MM.1S (cell line): ENCODE measurements at regions not wholly inside any gene's neighbourhood (a gene's known extent, or its start where the extent isn't known, plus 50 kb on each side); places are given as distances from the start of the nearest gene placed in this dataset.
A peak's percentile ranks its signal among the peaks of the same experiment; 100 is the strongest.

Experiments used
- DNase-seq: peaks from one replicate; pipeline ENCODE4 v3.0.0-alpha.2; 2015
- H2AFZ ChIP-seq: fragments of 300-600 bp; sonication (generic); 2 replicates; pipeline ENCODE4 v1.6.0; 2016; ENCODE audit warnings: antibody characterized with exemption, low read length
- H3F3A ChIP-seq: fragments of 300-600 bp; sonication (generic); 2 replicates; pipeline ENCODE4 v1.6.1; 2016; ENCODE audit warnings: mild to moderate bottlenecking, antibody characterized with exemption, low read length, moderate library complexity, mixed read lengths; ENCODE audit not compliant: insufficient read depth
- H3K27ac ChIP-seq: fragments of 300-600 bp; sonication (generic); 2 replicates; pipeline ENCODE4 v1.5.1; 2016; ENCODE audit warnings: mild to moderate bottlenecking, low read length
- H3K27me3 ChIP-seq: fragments of 300-600 bp; sonication (generic); replicated peaks from 2 replicates; pipeline ENCODE4 v1.6.0; 2016; ENCODE audit warnings: low read length; ENCODE audit not compliant: insufficient read depth
- H3K36me3 ChIP-seq: fragments of 300-600 bp; sonication (generic); replicated peaks from 2 replicates; pipeline ENCODE4 v1.6.1; 2016; ENCODE audit warnings: mild to moderate bottlenecking, low read length, mixed read lengths; ENCODE audit not compliant: insufficient read depth
- H3K4me1 ChIP-seq: fragments of 300-600 bp; sonication (generic); 2 replicates; pipeline ENCODE4 v1.6.1; 2016; ENCODE audit warnings: low read length, mixed read lengths
- H3K4me2 ChIP-seq: fragments of 300-600 bp; sonication (generic); 2 replicates; pipeline ENCODE4 v1.6.0; 2016; ENCODE audit warnings: low read depth, low read length
- H3K4me3 ChIP-seq: fragments of 300-600 bp; sonication (generic); 2 replicates; pipeline ENCODE4 v1.5.1; 2016; ENCODE audit warnings: low read length, mixed read lengths
- H3K79me2 ChIP-seq: fragments of 300-600 bp; sonication (generic); 2 replicates; pipeline ENCODE4 v1.6.1; 2016; ENCODE audit warnings: mixed run types, low read length, mixed read lengths
- H3K9ac ChIP-seq: fragments of 300-600 bp; sonication (generic); 2 replicates; pipeline ENCODE4 v1.6.1; 2016; ENCODE audit warnings: low read length, mixed read lengths
- H3K9me2 ChIP-seq: fragments of 300-600 bp; sonication (generic); replicated peaks from 2 replicates; pipeline ENCODE4 v1.6.1; 2016; ENCODE audit warnings: mild to moderate bottlenecking, low read length, mixed read lengths; ENCODE audit not compliant: insufficient read depth
- H3K9me3 ChIP-seq: fragments of 300-600 bp; sonication (generic); replicated peaks from 2 replicates; pipeline ENCODE4 v1.6.1; 2016; ENCODE audit warnings: mild to moderate bottlenecking, low read length, mixed read lengths; ENCODE audit not compliant: insufficient read depth
- H4K20me1 ChIP-seq: fragments of 300-600 bp; sonication (generic); 2 replicates; pipeline ENCODE4 v1.6.1; 2016; ENCODE audit warnings: mild to moderate bottlenecking, low read length, moderate library complexity, mixed read lengths; ENCODE audit not compliant: insufficient read depth
- EZH2 ChIP-seq: fragments of 300-600 bp; sonication (generic); optimal IDR thresholded peaks from 2 replicates; pipeline ENCODE3; 2017; ENCODE audit warnings: low read depth, mild to moderate bottlenecking, antibody characterized with exemption, low read length, mixed read lengths
- EZH2phosphoT487 ChIP-seq: fragments of 300-600 bp; sonication (generic); IDR thresholded peaks from 2 replicates; pipeline ENCODE4 v1.6.1; 2018; ENCODE audit warnings: antibody characterized with exemption, low read length
- TF ChIP-seq, protein P1 (sequence below): fragments of 300-600 bp; sonication (generic); IDR thresholded peaks from 2 replicates; pipeline ENCODE4 v1.5.1; 2016; ENCODE audit warnings: antibody characterized with exemption, low read length, mixed read lengths

DNA sequence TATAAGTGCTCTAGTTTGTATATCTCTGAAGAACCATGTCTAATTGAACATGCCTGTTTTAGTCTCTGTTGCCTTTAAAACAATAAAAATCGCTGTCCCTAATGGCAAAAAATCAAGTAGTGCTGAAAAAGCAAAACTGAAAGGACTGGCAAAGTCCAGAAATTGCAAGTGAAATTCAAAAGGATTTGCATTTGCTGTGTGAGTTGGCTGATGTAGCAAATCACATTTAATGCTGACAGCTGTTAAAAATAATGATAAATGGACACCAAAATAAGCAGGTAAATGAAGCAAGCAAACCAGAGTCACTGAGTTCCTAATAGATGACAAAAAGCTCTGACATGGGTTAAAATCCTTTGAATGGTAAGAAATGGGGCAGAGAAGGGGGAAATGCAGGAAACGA lies 874.1 kb downstream of the GRM8 start:
- 0 out of 2 replicates have a peak overlapping the region, but pooled peaks have one; percentile 7 for H2AFZ ChIP-seq
- peak overlapping the region; percentile 15; the same call in 1 of the 2 replicates for H3K4me3 ChIP-seq
- H3K79me2 ChIP-seq = no peaks in the 10 kb centered on the region
- DNase-seq = peak; percentile 90
- TF ChIP-seq, protein P1, sequence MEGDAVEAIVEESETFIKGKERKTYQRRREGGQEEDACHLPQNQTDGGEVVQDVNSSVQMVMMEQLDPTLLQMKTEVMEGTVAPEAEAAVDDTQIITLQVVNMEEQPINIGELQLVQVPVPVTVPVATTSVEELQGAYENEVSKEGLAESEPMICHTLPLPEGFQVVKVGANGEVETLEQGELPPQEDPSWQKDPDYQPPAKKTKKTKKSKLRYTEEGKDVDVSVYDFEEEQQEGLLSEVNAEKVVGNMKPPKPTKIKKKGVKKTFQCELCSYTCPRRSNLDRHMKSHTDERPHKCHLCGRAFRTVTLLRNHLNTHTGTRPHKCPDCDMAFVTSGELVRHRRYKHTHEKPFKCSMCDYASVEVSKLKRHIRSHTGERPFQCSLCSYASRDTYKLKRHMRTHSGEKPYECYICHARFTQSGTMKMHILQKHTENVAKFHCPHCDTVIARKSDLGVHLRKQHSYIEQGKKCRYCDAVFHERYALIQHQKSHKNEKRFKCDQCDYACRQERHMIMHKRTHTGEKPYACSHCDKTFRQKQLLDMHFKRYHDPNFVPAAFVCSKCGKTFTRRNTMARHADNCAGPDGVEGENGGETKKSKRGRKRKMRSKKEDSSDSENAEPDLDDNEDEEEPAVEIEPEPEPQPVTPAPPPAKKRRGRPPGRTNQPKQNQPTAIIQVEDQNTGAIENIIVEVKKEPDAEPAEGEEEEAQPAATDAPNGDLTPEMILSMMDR = no peak
- TF ChIP-seq EZH2 (no peak), EZH2phosphoT487 (no peak)
- H3F3A ChIP-seq = no peaks in the 10 kb centered on the region
- no peaks in the 10 kb centered on the region for H4K20me1 ChIP-seq
- no peaks in the 10 kb centered on the region for H3K27me3 ChIP-seq
- H3K9me2 ChIP-seq = no peaks in the 10 kb centered on the region
- peaks cover 11% of the 10 kb centered on the region for H3K4me1 ChIP-seq
- H3K27ac ChIP-seq = no peak overlapping the region
- peak overlapping the region; percentile 54 for H3K4me2 ChIP-seq
- no peaks in the 10 kb centered on the region for H3K9me3 ChIP-seq
- no peak overlapping the region for H3K9ac ChIP-seq
- no peaks in the 10 kb centered on the region for H3K36me3 ChIP-seq

DNA sequence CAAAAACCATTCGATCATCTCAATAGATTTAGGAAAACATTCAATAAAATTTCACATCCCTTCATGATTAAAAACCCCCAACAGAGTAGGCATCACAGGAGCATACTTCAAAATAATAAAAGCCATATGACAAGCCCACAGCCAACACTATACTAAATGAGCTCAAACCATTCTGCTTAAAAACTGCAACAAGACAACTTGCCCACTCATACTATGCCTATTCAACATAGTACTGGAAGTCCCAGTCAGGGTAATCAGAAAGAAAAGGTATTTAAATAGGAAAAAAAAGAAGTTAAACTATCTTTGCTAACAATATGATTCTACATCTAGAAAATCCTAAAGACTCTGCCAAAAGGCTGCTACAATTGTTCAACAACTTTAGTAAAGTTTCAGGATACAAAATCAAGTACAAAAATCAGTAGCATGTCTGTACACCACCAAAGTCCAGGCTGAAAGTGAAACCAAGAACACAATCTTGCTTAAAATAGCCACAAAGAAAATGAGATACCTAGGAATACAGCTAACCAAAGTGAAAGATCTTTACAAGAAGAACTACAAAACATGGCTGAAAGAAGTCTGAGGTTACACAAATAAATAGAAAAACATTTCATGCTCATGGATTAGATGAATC lies 882.6 kb downstream of the GRM8 start:
- Histone ChIP-seq H3K27me3 (no peaks in the 10 kb centered on the region), H3K4me2 (peak overlapping the region; percentile 57), H3K9me3 (no peaks in the 10 kb centered on the region), H3K79me2 (no peaks in the 10 kb centered on the region), H3F3A (peaks cover 14% of the 10 kb centered on the region), H3K4me1 (peaks cover 16% of the 10 kb centered on the region), H2AFZ (peak overlapping the region; percentile 8), H3K27ac (peak overlapping the region; percentile 48; the same call in 1 of the 2 replicates), H3K4me3 (peak overlapping the region; percentile 23; the same call in 1 of the 2 replicates), H4K20me1 (no peaks in the 10 kb centered on the region), H3K9ac (no peak overlapping the region), H3K9me2 (no peaks in the 10 kb centered on the region), H3K36me3 (no peaks in the 10 kb centered on the region)
- peak; percentile 92 for DNase-seq
- TF ChIP-seq, protein P1 = no peak
- TF ChIP-seq EZH2phosphoT487 = no peak
- TF ChIP-seq EZH2 = no peak

DNA sequence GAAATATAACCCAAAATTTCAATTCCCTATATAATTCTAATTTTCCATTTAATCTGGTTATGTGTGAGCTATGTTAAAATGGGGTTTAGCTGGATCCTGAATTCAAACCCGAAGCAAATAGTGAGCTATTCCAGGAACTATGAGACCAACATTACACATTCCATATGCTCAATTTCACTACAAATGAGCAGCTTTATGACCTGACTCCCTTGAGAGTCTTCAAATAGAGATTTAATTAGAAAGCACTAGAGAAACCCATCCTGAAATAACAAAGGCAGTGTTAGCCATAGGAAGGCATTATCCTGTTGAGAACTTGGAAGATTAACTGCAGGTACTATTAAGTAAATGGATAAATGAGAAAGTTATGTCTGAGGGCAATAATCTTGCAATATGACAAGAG lies 890.0 kb downstream of the GRM8 start:
- H3K36me3 ChIP-seq = no peaks in the 10 kb centered on the region
- H2AFZ ChIP-seq = no peak overlapping the region
- no peaks in the 10 kb centered on the region for H3K9me2 ChIP-seq
- no peaks in the 10 kb centered on the region for H3K27me3 ChIP-seq
- no peaks in the 10 kb centered on the region for H3F3A ChIP-seq
- H3K27ac ChIP-seq = no peak overlapping the region
- H3K4me2 ChIP-seq = no peak overlapping the region
- no peaks in the 10 kb centered on the region for H3K79me2 ChIP-seq
- DNase-seq = no peak
- no peaks in the 10 kb centered on the region for H4K20me1 ChIP-seq
- no peak overlapping the region for H3K4me3 ChIP-seq
- TF ChIP-seq EZH2 = no peak
- H3K9me3 ChIP-seq = no peaks in the 10 kb centered on the region
- H3K4me1 ChIP-seq = no peaks in the 10 kb centered on the region
- H3K9ac ChIP-seq = no peak overlapping the region

DNA sequence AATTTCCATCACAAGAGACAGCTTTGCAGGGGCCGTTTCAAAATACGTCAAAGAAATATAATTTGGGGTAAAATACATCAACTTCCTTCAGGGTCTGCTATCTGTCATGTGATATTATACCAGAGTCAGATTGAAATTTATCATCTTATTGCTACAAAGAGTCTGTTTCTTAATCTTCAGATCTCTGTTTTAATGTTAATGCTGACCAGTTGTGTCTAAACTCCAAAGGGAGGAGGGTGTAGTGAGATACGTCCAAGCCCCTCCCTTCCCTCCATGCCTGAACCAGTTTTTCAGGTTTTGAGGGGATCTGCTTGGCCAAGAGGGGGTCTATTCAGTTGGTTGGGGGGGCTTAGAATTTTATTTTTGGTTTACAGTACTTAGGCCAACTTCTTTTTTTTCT lies 891.6 kb downstream of the GRM8 start:
- no peak overlapping the region for H3K4me2 ChIP-seq

More for the DNA sequence above, 891.6 kb downstream of the GRM8 start:
- Histone ChIP-seq H3K9me2 (no peaks in the 10 kb centered on the region), H3F3A (no peaks in the 10 kb centered on the region), H3K27ac (no peak overlapping the region), H2AFZ (no peak overlapping the region), H3K79me2 (no peaks in the 10 kb centered on the region), H3K9ac (no peak overlapping the region), H3K27me3 (no peaks in the 10 kb centered on the region), H4K20me1 (no peaks in the 10 kb centered on the region), H3K36me3 (no peaks in the 10 kb centered on the region), H3K4me3 (no peak overlapping the region), H3K9me3 (no peaks in the 10 kb centered on the region), H3K4me1 (no peaks in the 10 kb centered on the region)
- TF ChIP-seq EZH2 = no peak
- DNase-seq = no peak
